IMR-90 (cell line): ENCODE measurements at regions not wholly inside any gene's neighbourhood (a gene's known extent, or its start where the extent isn't known, plus 50 kb on each side); places are given as distances from the start of the nearest gene placed in this dataset.

Experiments used
- ATAC-seq: fragments of 200-7000 bp; cut with Tn5 transposase; 2 replicates; pipeline ENCODE4 v1.9.1; 2020; ENCODE audit warnings: low read depth, mild to moderate bottlenecking, moderate library complexity
- BruUV-seq: library from RNA; stranded (reverse); fragments of 400-500 nt; replicated peaks from 2 replicates; lab custom pipeline; 2021; lab: Mats Ljungman, UMichigan
- CTCF ChIA-PET: fragments of 300-600 bp; formaldehyde crosslinking; extraction: SDS; loops from one replicate; lab custom pipeline; 2021; ENCODE audit warnings: antibody characterized with exemption; lab: Yijun Ruan, JAX
- POLR2A ChIA-PET: fragments of 300-600 bp; sonication (Branson Sonifier 250); formaldehyde crosslinking; loops from one replicate; lab custom pipeline; 2022; ENCODE audit warnings: antibody characterized with exemption; ENCODE audit not compliant: unreplicated experiment; lab: Charles Lee
- DNase-seq: peaks from one replicate; pipeline ENCODE4 v3.0.0; 2013
- H2AFZ ChIP-seq: replicated peaks from 2 replicates; pipeline ENCODE3; 2013; ENCODE audit warnings: low read length, mild to moderate bottlenecking; ENCODE audit not compliant: poor library complexity
- H2AK5ac ChIP-seq: 2 replicates; pipeline ENCODE4 v1.6.1; 2013; ENCODE audit warnings: low read depth, low read length, inconsistent platforms
- H2AK9ac ChIP-seq: replicated peaks from 2 replicates; pipeline ENCODE3; 2013; ENCODE audit warnings: mild to moderate bottlenecking, low read depth, low read length, moderate library complexity; ENCODE audit not compliant: poor library complexity
- H2BK120ac ChIP-seq: 2 replicates; pipeline ENCODE4 v1.6.1; 2013; ENCODE audit warnings: low read depth, low read length, inconsistent platforms
- H2BK15ac ChIP-seq: 3 replicates; pipeline ENCODE4 v1.6.1; 2013; ENCODE audit warnings: low read depth, low read length, inconsistent platforms
- H2BK20ac ChIP-seq: 2 replicates; pipeline ENCODE4 v1.6.1; 2013; ENCODE audit warnings: low read depth, mild to moderate bottlenecking, inconsistent platforms, low read length, moderate library complexity
- H2BK5ac ChIP-seq: 2 replicates; pipeline ENCODE4 v1.6.1; 2013; ENCODE audit warnings: mild to moderate bottlenecking, low read depth, low read length, inconsistent platforms; ENCODE audit not compliant: poor library complexity, severe bottlenecking
- H3K14ac ChIP-seq: replicated peaks from 2 replicates; pipeline ENCODE4 v1.6.1; 2013; ENCODE audit warnings: low read depth, low read length, inconsistent platforms
- H3K18ac ChIP-seq: 2 replicates; pipeline ENCODE4 v1.6.1; 2013; ENCODE audit warnings: low read depth, low read length, control low read depth
- H3K23ac ChIP-seq: 2 replicates; pipeline ENCODE4 v1.6.1; 2013; ENCODE audit warnings: low read depth, low read length, inconsistent platforms
- H3K27ac ChIP-seq: 2 replicates; pipeline ENCODE4 v1.5.1; 2013; ENCODE audit warnings: mild to moderate bottlenecking, control low read depth, low read length; ENCODE audit not compliant: insufficient read depth
- H3K27me3 ChIP-seq: 2 replicates; pipeline ENCODE4 v1.6.1; 2013; ENCODE audit warnings: low read length; ENCODE audit not compliant: control insufficient read depth, insufficient read depth
- H3K36me3 ChIP-seq: 2 replicates; pipeline ENCODE4 v1.6.1; 2013; ENCODE audit warnings: low read length, mixed read lengths; ENCODE audit not compliant: control insufficient read depth, insufficient read depth
- H3K4ac ChIP-seq: 2 replicates; pipeline ENCODE4 v1.6.1; 2013; ENCODE audit warnings: low read depth, low read length, inconsistent platforms
- H3K4me1 ChIP-seq: 2 replicates; pipeline ENCODE4 v1.6.1; 2013; ENCODE audit warnings: low read length, mixed read lengths; ENCODE audit not compliant: control insufficient read depth, insufficient read depth
- H3K4me2 ChIP-seq: 2 replicates; pipeline ENCODE4 v1.6.1; 2013; ENCODE audit warnings: low read depth, mild to moderate bottlenecking, control low read depth, low read length, moderate library complexity
- H3K4me3 ChIP-seq: 2 replicates; pipeline ENCODE4 v1.5.1; 2013; ENCODE audit warnings: low read depth, mild to moderate bottlenecking, control low read depth, low read length, moderate library complexity; ENCODE audit not compliant: insufficient read depth
- H3K56ac ChIP-seq: 2 replicates; pipeline ENCODE4 v1.6.1; 2013; ENCODE audit warnings: low read length, inconsistent platforms; ENCODE audit not compliant: insufficient read depth; ENCODE audit errors: extremely low read depth
- H3K79me1 ChIP-seq, 2 experiments: 2 replicates each; pipeline ENCODE4 v1.6.1; 2013; ENCODE audit warnings: low read length in 2 of 2, inconsistent platforms in 1 of 2, low read depth in 1 of 2
- H3K9ac ChIP-seq: 2 replicates; pipeline ENCODE4 v1.6.1; 2013; ENCODE audit warnings: low read depth, low read length, control low read depth
- H3K9me1 ChIP-seq: 2 replicates; pipeline ENCODE4 v1.6.1; 2013; ENCODE audit warnings: low read length, inconsistent platforms; ENCODE audit not compliant: insufficient read depth
- H3K9me3 ChIP-seq: 2 replicates; pipeline ENCODE4 v1.6.1; 2013; ENCODE audit warnings: low read length; ENCODE audit not compliant: control insufficient read depth, insufficient read depth
- H4K20me1 ChIP-seq: 2 replicates; pipeline ENCODE4 v1.6.1; 2013; ENCODE audit warnings: low read length, inconsistent platforms; ENCODE audit not compliant: insufficient read depth
- H4K5ac ChIP-seq: 2 replicates; pipeline ENCODE4 v1.6.1; 2013; ENCODE audit warnings: mild to moderate bottlenecking, low read depth, low read length, control low read depth
- H4K8ac ChIP-seq, 2 experiments: 2 replicates each; pipeline ENCODE4 v1.6.1; 2013; ENCODE audit warnings: low read depth in 2 of 2, low read length in 2 of 2, control low read depth in 1 of 2, inconsistent platforms in 1 of 2
- H4K91ac ChIP-seq: 2 replicates; pipeline ENCODE4 v1.6.1; 2013; ENCODE audit warnings: low read depth, low read length, inconsistent platforms; ENCODE audit not compliant: insufficient read depth
- BHLHE40 ChIP-seq: fragments of 150-350 bp; IDR thresholded peaks from 2 replicates; pipeline ENCODE4 v1.6.1; 2016; ENCODE audit warnings: mild to moderate bottlenecking, low read depth, low read length
- CEBPB ChIP-seq: IDR thresholded peaks from 2 replicates; pipeline ENCODE4 v1.6.1; 2012; ENCODE audit warnings: low read depth, low read length, improper control_type of control experiment
- CHD1 ChIP-seq: IDR thresholded peaks from 2 replicates; pipeline ENCODE4 v1.6.1; 2012; ENCODE audit warnings: low read depth, low read length, improper control_type of control experiment
- FOS ChIP-seq: fragments of 150-350 bp; IDR thresholded peaks from 2 replicates; pipeline ENCODE4 v1.6.1; 2016; ENCODE audit warnings: low read depth, low read length
- MAFK ChIP-seq: IDR thresholded peaks from 2 replicates; pipeline ENCODE4 v1.6.1; 2012; ENCODE audit warnings: low read depth, low read length, improper control_type of control experiment
- MAZ ChIP-seq: IDR thresholded peaks from 2 replicates; pipeline ENCODE4 v1.6.1; 2012; ENCODE audit warnings: low read depth, mild to moderate bottlenecking, low read length, improper control_type of control experiment, moderate library complexity, borderline replicate concordance
- MXI1 ChIP-seq: IDR thresholded peaks from 2 replicates; pipeline ENCODE4 v1.6.1; 2012; ENCODE audit warnings: low read depth, mild to moderate bottlenecking, low read length, moderate library complexity, borderline replicate concordance
- NFE2L2 ChIP-seq: fragments of 150-350 bp; IDR thresholded peaks from 2 replicates; pipeline ENCODE4 v1.6.1; 2016; ENCODE audit warnings: low read depth, mild to moderate bottlenecking, low read length
- POLR2A ChIP-seq: IDR thresholded peaks from 2 replicates; pipeline ENCODE4 v1.6.1; 2012; ENCODE audit warnings: mild to moderate bottlenecking, low read depth, low read length
- RAD21 ChIP-seq: IDR thresholded peaks from 2 replicates; pipeline ENCODE4 v1.6.1; 2012; ENCODE audit warnings: low read length, improper control_type of control experiment
- RCOR1 ChIP-seq: IDR thresholded peaks from 2 replicates; pipeline ENCODE4 v1.6.1; 2012; ENCODE audit warnings: mild to moderate bottlenecking, low read length, improper control_type of control experiment; ENCODE audit not compliant: insufficient replicate concordance
- RFX5 ChIP-seq: IDR thresholded peaks from 2 replicates; pipeline ENCODE4 v1.8.0; 2012; ENCODE audit warnings: low read depth, mild to moderate bottlenecking, low read length, moderate library complexity
- SMC3 ChIP-seq: fragments of 150-350 bp; IDR thresholded peaks from 2 replicates; pipeline ENCODE4 v1.6.1; 2016; ENCODE audit warnings: low read depth, mild to moderate bottlenecking, antibody characterized with exemption, low read length, moderate library complexity
- WGBS, 2 experiments: methylation state at CpG; one replicate each; pipeline versions ENCODE4 v1.1.5 to v1.1.7; 2013; ENCODE audit warnings: missing lambda C conversion rate in 2 of 2; ENCODE audit not compliant: insufficient read length in 1 of 2; ENCODE audit errors: extremely low coverage in 2 of 2; 5-methylcytosine and 5-hydroxymethylcytosine counted together
- dilution Hi-C: fragments of 300-500 bp; cut with HindIII; formaldehyde crosslinking; loops from one replicate; pipeline ENCODE4 v1.14.3; 2018; ENCODE audit warnings: low sequenced_read_pairs; ENCODE audit not compliant: unreplicated experiment
- in situ Hi-C: fragments of 300-500 bp; cut with MboI; formaldehyde crosslinking; loops from 3 replicates; pipeline ENCODE4 v1.14.3; 2019; ENCODE audit warnings: low sequenced_read_pairs, inconsistent platforms, mixed read lengths
- intact Hi-C: fragments of 100-400 bp; cut with micrococcal nuclease; formaldehyde crosslinking; loops from 2 replicates; pipeline ENCODE4 v1.10.0; 2022
- TF ChIP-seq, protein P1 (sequence below): fragments of 150-350 bp; IDR thresholded peaks from 2 replicates; pipeline ENCODE4 v1.6.1; 2017; ENCODE audit warnings: mild to moderate bottlenecking, antibody characterized with exemption, low read length, low read depth
- TF ChIP-seq, protein P2 (sequence below): fragments of 150-350 bp; IDR thresholded peaks from 2 replicates; pipeline ENCODE4 v1.6.1; 2016; ENCODE audit warnings: low read depth, mild to moderate bottlenecking, low read length, moderate library complexity, borderline replicate concordance
- TF ChIP-seq, protein P3 (sequence below): conservative IDR thresholded peaks from 2 replicates; pipeline ENCODE4 v1.5.1; 2012; ENCODE audit warnings: mild to moderate bottlenecking, low read depth, low read length, improper control_type of control experiment

DNA sequence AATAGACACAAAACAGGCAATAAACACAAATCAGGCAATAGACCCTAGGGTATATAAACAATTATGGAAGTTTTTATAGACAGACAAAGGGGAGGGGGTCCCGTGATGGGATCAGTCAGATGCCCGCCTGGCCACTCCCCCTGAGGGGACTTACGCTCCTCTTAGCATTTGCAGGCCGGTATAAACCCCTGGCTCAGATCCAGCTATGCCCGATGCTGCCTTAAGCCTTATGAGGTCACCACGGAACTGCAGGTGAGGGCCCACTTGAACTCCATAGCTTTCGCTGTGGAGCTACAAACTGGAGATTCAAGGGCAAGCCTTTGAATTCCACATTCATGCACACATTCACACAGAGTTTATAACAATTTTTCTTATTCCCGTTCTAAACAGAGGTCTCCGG lies 340.5 kb upstream of the USP9Y start:
- no peak overlapping the region for H2AFZ ChIP-seq
- no peak overlapping the region for H2BK120ac ChIP-seq
- no peak overlapping the region for H3K56ac ChIP-seq
- no peak overlapping the region for H4K8ac ChIP-seq
- POLR2A ChIA-PET, result no interaction called here
- in situ Hi-C loops (no loop called here), intact Hi-C loops (no loop called here), dilution Hi-C loops (no loop called here)
- H3K79me1 ChIP-seq, result no peaks in the 10 kb centered on the region
- H3K23ac ChIP-seq, result no peak overlapping the region
- H2BK15ac ChIP-seq, result no peak overlapping the region
- no peak overlapping the region for H2BK5ac ChIP-seq
- TF ChIP-seq MAZ (no peak), BHLHE40 (no peak), CHD1 (no peak), POLR2A (no peak), FOS (no peak), MAFK (no peak), SMC3 (no peak), RCOR1 (no peak), CEBPB (no peak), MXI1 (no peak), RAD21 (no peak), NFE2L2 (no peak), RFX5 (no peak)
- TF ChIP-seq, protein P1, sequence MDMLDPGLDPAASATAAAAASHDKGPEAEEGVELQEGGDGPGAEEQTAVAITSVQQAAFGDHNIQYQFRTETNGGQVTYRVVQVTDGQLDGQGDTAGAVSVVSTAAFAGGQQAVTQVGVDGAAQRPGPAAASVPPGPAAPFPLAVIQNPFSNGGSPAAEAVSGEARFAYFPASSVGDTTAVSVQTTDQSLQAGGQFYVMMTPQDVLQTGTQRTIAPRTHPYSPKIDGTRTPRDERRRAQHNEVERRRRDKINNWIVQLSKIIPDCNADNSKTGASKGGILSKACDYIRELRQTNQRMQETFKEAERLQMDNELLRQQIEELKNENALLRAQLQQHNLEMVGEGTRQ, result no peak
- TF ChIP-seq, protein P2, sequence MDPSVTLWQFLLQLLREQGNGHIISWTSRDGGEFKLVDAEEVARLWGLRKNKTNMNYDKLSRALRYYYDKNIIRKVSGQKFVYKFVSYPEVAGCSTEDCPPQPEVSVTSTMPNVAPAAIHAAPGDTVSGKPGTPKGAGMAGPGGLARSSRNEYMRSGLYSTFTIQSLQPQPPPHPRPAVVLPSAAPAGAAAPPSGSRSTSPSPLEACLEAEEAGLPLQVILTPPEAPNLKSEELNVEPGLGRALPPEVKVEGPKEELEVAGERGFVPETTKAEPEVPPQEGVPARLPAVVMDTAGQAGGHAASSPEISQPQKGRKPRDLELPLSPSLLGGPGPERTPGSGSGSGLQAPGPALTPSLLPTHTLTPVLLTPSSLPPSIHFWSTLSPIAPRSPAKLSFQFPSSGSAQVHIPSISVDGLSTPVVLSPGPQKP, result no peak
- TF ChIP-seq, protein P3, sequence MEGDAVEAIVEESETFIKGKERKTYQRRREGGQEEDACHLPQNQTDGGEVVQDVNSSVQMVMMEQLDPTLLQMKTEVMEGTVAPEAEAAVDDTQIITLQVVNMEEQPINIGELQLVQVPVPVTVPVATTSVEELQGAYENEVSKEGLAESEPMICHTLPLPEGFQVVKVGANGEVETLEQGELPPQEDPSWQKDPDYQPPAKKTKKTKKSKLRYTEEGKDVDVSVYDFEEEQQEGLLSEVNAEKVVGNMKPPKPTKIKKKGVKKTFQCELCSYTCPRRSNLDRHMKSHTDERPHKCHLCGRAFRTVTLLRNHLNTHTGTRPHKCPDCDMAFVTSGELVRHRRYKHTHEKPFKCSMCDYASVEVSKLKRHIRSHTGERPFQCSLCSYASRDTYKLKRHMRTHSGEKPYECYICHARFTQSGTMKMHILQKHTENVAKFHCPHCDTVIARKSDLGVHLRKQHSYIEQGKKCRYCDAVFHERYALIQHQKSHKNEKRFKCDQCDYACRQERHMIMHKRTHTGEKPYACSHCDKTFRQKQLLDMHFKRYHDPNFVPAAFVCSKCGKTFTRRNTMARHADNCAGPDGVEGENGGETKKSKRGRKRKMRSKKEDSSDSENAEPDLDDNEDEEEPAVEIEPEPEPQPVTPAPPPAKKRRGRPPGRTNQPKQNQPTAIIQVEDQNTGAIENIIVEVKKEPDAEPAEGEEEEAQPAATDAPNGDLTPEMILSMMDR, result no peak
- no peak overlapping the region for H2AK9ac ChIP-seq
- no peak overlapping the region for H3K27ac ChIP-seq
- no peak overlapping the region for H3K14ac ChIP-seq
- no peak overlapping the region for H2AK5ac ChIP-seq
- no peak overlapping the region for H3K4ac ChIP-seq
- no peak overlapping the region for H3K9ac ChIP-seq
- H3K36me3 ChIP-seq, result no peaks in the 10 kb centered on the region
- no peak overlapping the region for H3K4me3 ChIP-seq
- no TSS peak for BruUV-seq
- H3K4me1 ChIP-seq, result no peaks in the 10 kb centered on the region
- H3K27me3 ChIP-seq, result no peaks in the 10 kb centered on the region
- H2BK20ac ChIP-seq, result no peak overlapping the region
- no peaks in the 10 kb centered on the region for H3K9me3 ChIP-seq
- no peak overlapping the region for H3K4me2 ChIP-seq
- CTCF ChIA-PET, result no interaction called here
- no peaks in the 10 kb centered on the region for H4K20me1 ChIP-seq
- H3K9me1 ChIP-seq, result no peaks in the 10 kb centered on the region
- no peak overlapping the region for H4K91ac ChIP-seq
- no peak for ATAC-seq
- H4K5ac ChIP-seq, result no peak overlapping the region
- WGBS, 2 experiments, result no CpG with 5 or more reads among the region's 9 CpGs
- H3K18ac ChIP-seq, result no peak overlapping the region
- no peak for DNase-seq
